Stimulated activated CD4-positive, alpha-beta T cell treated with anti-CD3 and anti-CD28 coated beads, Interleukin-15, amount 100 ng/mL, for 1 hour (primary cell): ENCODE measurements at regions not wholly inside any gene's neighbourhood (a gene's known extent, or its start where the extent isn't known, plus 50 kb on each side); places are given as distances from the start of the nearest gene placed in this dataset.
"Not testable (repeated sequence)": the region's sequence is repeated elsewhere in the genome, so short reads cannot be mapped to it uniquely, and the experiment has no call there.

Source experiments
- DNase-seq, 2 donors: peaks; one replicate each; pipeline ENCODE4 v3.0.0-alpha.2; 2020; ENCODE audit warnings: low read depth in 1 of 2, low spot score in 1 of 2

DNA sequence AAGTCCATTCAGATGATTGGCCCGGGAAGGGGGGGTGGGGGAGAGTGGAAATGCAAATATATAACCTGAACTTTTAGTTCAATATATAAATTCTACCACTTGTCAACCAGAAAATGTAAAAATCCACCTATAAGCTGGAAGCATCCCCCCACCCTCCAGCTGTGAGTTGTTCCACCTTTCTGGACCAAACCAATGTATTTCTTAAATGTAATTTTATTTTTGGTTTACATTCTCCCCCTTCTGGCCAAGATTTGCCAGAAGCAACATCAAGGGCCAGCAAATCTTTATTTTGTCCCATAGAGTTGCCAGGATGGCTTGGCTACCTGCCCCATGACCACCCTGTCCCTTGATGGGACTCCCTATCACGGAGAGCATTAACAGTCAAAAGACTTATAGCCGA lies 545.7 kb downstream of the TBL1XR1 start:
- DNase-seq, result no peak

DNA sequence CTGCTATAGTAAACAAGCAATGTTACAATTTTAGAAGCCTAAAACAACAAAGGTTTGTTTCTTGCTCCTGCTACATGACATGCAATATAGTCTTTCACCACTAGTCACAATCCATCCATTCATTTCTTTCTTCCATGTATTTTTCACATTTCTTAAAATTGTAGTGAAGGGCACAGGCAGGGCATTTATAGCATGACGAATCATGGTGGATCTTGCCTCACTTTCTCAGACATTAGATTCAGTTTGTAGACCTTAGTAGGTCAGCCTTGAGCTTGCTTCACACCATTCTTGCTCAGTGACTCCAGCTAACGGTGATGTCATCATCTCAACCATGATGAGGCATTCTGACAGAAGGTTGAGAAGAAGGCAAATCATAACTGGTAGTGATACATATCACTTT lies 546.8 kb downstream of the TBL1XR1 start:
- DNase-seq, result no peak

DNA sequence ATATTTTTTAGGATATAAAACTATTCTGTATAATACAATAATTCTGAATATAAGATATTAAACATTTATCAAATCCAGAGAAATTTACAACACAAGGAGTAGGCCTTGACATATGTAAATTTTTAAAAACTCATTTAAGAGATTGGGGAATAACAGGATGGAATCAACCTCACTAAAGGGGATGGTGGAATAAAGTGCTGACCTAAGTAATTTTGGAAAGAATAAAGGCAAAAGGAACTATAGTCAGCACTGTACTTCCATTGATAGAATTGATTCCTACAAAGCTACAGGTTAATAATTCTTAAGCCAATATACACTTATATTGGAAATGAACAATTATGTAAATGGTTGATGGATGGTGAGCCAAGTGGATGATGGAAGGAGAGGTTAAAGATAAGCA lies 549.3 kb downstream of the TBL1XR1 start:
- no peak for DNase-seq

DNA sequence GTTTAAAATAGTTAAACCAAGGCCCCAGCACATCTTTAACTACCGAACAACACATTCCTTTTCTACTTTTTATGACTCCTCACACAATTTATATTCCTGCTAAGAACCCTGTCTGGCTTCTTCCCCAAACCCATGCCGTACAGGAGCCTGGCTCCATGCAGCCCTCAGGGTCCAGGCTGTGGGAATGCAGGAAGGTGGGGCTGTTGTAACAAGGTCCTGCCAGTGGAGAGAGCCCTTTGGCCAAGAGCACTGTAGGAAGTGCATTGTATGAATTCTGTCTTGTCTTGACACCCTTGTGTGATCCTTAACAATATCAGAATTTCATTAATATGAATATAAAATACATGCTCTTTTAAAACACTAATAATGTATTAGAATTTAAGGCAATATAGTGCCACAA lies 563.8 kb downstream of the TBL1XR1 start:
- DNase-seq, result no peak

DNA sequence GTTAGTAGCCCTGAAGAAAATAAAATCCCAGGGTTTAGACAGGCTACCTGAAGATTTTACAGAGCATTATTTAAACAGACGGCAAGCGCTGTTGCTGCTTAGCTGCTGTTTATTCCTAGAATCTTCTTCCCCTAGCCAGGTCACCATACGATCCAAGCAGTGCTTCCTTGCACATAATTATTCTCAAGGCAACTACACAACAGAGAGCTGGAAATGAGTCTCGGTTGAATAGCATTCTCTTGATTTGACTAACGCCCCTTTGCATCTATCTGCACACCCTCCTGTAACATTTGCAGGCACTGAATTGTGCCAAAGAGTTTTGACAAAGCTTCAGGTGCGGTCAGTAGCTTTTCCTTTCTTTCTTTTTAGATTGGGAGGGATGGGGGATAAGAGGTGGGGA lies 564.4 kb downstream of the TBL1XR1 start:
- DNase-seq, result no peak

DNA sequence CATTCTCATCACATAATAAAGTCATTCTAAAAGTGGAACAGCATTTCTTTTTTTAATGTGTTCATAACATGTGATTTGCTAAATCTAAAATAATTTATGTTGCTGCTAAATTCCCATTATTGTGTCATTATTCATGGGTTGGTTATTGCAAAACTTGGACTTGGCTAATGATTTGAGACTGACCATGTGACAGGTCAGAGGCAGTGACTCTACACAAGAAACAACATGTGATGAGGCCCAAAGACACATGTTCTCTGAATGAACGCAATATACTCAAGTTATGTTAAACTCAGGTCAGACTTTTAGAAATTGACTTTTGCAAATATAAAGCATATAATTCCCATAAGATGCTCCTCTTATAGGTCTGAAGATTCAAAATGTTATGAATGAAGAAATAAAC lies 566.1 kb downstream of the TBL1XR1 start:
- no peak for DNase-seq

DNA sequence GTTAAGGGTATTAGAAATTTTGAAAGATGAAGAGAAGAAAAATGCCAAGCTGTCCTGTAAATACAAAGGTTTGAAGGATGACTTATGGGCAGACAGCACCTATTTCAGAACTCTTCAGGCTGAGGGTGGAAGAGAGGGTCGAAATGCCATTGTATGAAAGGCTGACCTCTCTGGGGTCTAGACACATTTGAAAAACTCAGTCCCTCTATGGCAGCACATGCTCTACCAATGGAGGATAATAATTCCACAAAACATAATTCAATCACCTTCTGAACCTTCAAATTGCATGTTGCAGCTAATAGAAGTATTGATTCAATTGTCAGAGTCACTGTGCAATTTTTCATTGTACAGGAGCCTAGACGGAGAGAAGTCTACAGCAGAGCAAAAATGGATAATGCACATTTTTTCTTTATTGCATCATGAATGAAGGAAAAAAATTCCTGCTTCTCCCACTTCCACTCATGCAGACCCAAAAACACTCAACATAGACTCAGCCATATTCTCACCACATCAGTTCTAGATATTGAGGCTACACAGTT lies 569.1 kb downstream of the TBL1XR1 start:
- no peak for DNase-seq

DNA sequence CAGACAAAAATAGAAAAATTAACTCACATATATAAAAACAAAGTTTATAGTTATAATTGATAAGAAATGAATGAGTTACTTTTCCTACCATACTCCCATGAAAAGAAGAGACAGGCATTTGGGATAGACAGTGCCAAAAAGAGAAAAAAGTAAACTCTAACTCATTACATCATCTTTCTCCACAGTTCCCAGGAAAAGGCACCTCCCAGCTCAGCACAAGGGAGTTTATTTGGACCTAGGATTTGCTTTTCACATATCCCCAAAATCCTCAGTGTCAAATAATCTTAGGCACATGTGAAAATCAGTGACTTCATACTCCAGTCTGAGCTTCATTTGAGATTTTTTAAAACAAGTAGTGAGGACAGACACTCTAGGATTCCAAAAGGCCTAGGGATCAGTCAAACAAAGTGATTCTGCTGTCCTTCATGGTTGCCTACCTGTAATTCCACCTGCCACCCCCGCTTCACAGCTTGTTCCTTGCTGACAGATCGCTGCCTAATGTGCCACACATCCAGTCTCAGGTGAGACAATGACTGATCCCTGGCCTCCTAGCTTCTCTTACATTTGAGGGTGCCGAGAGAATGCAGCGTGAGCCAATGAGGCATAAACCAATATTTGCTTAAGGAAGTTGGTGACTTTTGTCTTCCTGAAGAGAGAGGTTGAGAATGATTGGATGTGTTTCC lies 573.7 kb downstream of the TBL1XR1 start:
- no peak for DNase-seq

DNA sequence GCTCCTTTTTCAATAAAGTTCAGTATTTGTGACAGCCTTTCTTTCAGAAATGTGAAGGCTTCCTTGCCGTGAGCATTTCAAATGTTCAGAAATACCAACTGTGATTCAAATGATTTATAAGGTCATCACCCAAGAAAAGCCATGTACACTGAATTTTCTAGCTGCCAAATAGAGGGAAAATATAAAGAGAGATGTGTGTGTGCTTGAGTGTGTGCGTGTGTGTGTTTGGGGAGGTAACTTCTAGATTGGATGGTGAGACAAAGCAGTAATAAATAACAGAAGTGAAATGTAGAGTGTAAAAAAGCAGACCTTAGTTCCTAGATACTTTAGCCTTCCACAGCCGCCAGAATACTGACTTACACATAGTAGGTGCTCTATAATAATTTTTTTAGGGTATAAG lies 577.4 kb downstream of the TBL1XR1 start:
- no peak for DNase-seq

DNA sequence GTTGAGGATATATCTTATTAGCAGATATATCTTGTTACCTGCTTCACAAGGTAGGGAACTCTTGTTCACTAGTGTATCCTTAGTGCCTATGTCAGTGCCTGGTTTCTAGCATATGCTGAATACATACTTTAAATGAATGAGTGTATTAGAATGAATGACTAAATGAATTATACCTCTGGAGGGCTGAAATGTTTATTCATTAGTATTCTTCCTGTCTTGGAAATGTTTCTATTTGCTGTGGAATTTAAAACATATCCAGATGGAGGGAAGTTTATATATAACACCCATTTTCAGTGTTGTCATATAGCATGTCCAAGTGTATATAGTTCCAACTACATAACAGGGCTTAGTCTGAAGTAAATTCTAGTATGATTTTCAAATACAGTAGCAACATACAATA lies 581.5 kb downstream of the TBL1XR1 start:
- no peak for DNase-seq

DNA sequence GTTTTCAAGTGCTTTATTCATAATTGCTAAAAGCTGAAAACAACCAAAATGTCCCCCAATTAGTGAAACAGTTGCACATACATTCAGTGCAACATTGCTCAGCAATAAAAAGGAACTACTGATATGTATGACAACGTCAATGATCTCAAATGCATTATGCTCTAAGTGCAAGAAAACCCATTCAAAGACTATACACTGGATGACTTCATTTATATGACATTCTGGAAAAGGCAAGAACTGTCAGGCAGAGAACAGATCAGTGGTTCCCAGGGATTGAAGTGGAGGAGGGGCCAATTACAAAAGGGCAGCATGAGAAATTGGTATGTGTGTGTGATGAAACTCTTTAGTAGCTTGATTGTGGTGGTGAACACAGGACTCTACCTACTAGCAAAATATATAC lies 585.6 kb downstream of the TBL1XR1 start:
- DNase-seq, result no peak

DNA sequence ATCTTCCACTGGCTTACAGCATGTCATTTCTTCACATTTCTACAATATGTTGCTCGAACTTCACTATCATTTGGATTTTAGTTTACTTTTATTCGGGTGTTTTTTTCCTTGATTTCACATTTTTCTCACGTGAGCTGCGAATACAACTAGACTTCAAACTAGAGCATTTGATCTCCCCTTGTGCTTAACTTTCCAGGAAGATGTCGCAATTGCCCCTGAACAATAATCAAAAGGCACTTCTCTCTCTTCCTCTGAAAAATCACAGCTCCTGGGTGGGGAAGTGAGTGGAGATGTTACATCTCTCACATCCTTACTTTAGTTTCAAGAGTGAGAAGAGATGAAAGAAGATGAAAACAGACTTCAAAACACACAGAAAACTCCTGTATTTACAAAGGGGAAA lies 587.9 kb downstream of the TBL1XR1 start:
- no peak for DNase-seq

DNA sequence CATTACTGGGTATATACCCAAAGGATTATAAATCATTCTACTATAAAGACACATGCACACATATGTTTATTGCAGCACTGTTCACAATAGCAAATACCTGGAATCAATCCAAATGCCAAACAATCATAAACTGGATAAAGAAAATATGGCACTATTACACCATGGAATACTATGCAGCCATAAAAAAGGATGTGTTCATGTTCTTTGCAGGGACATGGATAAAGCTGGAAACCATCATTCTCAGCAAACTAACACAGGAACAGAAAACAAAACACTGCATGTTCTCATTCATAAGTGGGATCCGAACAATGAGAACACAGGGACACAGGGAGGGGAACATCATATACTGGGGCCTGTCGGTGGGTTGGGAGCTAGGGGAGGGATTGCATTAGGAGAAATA lies 591.7 kb downstream of the TBL1XR1 start:
- not testable (repeated sequence) for DNase-seq

DNA sequence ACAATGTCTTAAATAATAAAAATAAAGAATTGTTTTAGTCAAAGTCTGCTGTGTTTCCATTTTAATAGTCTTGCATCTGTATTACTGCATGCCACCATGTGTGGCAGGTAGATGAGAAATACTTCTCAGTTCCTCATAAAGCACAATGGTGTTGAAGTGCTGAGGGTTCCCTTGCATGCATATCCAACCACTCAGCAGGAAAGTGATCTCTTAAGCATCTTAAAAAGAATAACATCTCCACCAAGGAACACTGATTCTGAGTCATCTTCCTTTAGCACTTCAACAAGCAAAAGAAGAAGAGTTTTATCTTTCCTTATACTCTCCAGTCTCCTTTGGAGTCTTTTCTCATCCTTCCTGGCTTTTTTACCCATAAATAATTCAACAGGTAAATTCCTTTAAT lies 602.0 kb downstream of the TBL1XR1 start:
- no peak for DNase-seq

DNA sequence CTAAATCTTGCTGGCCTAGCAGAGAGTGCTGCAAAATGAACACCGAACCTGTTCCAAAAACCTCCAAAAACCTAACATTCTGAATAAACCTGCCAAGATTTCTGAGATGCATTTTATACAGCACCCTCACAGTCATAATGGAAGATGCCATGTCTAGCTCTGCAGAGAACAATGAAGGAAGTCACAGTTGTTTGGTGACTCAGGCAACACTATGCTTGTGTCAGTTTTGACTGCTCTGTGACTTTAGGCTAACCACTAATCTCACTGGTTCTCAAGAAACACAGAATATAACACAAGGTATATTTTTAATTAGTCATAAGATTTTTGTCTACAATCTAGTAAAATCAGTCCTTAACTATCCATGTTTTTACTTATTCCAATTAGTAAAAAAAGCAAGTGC lies 606.6 kb downstream of the TBL1XR1 start:
- no peak for DNase-seq

DNA sequence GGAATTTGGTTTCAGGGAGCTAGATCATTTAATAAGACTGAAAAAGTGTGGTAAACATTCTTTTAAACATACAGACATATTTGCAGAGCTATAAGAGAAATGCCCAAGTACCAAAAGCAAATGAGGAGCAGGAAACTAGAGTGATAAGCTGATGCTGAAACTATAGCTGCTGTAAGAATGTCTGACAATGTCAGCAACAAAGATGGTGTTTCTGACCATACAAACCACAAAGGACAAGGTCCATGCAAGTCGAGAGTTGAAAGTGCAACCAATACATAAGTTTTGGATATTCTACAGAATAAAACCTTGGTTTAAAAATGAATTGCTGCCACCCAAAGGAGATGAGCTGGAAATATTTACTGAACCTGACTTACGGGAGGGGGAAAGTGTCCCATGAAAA lies 610.2 kb downstream of the TBL1XR1 start:
- DNase-seq, result no peak

DNA sequence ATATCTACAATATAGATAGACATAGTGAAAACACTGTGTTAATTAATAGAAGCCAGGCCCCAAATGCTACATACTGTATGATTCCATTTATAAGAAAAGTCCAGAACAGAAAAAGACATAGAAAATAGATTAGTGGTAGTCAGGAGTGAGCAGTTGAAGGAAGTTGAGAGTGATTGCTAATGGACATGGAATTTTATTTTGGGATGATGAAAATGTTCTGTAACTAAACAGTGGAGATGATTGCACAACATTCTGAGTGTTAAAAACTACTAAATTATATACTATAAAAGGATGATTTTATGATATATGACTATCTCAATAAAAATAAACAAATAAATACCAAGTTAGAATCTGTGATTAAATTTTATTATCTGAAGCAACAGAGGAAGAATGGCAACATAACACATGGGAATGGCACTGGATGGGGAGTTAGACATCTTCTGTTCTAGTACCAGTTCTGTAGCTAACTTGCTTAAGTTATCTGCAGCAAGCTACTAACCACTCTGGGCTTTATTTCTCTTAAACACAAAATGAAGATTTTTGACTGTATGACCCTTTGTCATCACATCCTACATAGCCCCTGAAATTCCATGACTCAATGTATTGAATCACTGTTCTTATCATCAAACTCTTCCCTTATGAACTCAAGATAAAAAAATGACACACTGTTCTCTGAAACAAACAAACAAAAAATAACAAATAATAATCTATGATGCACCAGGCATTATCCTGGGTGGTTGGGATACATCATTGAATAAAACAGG lies 612.7 kb downstream of the TBL1XR1 start:
- no peak for DNase-seq

DNA sequence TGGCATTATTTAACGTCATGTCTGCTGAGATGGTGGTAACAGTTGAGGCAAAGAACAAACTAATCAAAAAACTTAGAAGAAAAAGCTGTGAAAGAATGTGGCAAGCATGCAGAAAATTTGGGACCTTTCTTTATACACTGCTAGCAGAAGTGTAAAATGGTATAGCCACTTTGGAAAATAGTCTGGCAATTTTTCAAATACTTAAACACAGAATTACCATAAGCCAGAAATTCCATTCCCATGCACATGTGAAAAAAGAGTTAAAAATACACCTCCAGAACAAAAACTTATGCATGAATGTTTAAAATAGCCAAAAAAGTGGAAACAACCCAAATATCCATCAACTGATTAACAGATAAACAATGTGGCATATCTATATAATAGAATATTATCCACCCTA lies 613.3 kb downstream of the TBL1XR1 start:
- no peak for DNase-seq

DNA sequence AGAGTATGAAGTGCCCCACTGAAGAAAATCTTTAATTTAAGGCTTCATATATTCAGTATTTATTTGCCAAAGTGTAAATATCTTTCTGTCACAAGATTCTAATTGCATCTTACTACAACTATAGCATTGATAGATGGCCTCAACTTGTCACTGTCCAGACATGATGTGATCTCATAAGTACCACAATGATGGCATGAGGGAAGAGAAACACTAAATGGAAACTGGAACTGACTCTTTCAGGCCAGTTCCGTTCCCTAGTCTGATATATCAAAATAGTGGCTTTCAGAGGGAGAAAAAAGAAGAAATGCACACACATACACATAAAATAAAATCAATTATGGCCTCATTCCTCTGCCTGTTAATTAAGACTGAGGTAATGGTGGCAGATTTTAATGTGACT lies 615.7 kb downstream of the TBL1XR1 start:
- no peak for DNase-seq

DNA sequence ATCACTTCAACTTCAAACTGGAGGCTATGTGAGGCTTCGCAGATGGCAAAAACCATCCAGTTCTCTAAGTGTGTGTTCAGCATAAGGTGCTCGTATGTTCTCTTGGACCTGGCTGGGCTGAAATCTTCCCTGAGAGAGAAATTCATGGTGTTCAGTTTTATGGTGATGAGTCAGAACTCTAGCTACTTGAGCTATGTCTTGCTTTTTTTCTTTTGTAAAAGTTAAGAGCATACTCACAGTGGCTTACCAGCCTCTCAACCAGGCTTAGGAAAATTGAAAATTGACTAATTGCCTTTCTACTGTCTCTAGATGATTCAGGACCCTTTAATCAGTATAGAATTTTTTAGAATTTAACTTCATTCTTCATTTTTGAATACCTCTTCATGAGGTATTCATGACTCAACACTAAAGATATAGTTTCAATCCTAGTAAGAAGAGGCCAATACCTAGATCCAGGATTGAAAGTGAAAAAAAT lies 617.5 kb downstream of the TBL1XR1 start:
- DNase-seq, result no peak

DNA sequence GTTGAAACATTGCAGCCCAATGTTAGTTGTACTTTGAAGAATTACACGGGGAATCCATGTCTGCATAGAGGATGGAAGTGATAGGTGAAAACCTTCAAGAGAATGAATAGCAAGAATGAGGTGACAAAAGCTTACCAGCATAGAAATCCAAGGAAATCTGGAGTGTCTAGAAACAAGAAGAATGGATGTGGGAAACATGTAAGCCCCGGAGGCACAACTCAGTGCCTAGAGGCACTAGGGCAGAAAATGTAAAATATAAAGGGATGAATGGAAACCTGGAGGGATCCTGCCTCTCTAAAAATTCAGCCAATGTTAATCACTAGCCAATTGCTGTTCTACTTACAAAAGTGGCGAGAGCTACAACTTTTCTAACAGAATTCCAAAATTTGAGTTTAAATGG lies 619.0 kb downstream of the TBL1XR1 start:
- DNase-seq, result no peak

DNA sequence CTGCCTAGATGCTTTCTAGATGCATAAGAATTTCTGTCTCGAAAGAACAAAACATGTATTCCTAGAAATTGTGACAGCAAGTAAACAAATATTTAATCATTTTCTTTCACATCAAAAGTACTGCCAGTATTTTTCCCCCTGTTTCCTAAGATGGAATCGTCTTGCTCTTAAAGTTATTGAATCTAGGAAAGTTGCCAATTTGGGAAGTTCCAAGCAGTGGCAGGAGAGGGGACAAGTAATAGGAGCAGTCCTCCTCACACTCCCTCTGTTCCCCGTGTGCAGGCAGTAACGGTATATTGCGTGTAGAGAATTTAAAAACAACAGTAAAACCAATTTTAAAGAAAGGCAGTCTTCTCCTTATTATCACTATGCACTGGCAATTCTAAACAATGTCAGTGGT lies 619.8 kb downstream of the TBL1XR1 start:
- DNase-seq, result no peak

DNA sequence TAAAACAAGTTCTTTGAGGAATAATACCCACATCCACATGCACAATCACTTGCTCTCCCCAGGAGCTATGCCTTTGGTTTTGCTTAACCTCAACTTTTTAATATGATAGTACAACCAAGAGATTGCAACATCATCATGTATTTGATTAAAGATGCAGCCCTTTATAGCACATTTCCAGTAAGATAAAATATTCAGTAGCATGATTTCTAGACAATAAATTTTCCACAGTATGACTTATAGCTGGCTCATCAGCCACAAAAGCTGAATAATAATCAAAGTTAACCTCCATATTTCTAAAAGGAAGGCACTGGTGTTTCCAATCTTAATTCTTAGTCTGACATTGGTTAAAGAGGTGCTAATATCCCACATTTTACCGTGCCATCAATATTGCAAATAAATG lies 622.5 kb downstream of the TBL1XR1 start:
- DNase-seq, result no peak
